Head of caudate nucleus (tissue), 42 donors: ENCODE measurements at regions not wholly inside any gene's neighbourhood (a gene's known extent, or its start where the extent isn't known, plus 50 kb on each side); places are given as distances from the start of the nearest gene placed in this dataset.

Source experiments
- DNase-seq, 42 donors: peaks; one replicate each; pipeline versions ENCODE4 v3.0.0 to v3.0.0-alpha.2; 2020 to 2021; ENCODE audit warnings: mixed read lengths in 7 of 42
- intact Hi-C: fragments of 100-400 bp; cut with DNase I; formaldehyde crosslinking; loops from one replicate; pipeline ENCODE4 v1.15.0; 2022

DNA sequence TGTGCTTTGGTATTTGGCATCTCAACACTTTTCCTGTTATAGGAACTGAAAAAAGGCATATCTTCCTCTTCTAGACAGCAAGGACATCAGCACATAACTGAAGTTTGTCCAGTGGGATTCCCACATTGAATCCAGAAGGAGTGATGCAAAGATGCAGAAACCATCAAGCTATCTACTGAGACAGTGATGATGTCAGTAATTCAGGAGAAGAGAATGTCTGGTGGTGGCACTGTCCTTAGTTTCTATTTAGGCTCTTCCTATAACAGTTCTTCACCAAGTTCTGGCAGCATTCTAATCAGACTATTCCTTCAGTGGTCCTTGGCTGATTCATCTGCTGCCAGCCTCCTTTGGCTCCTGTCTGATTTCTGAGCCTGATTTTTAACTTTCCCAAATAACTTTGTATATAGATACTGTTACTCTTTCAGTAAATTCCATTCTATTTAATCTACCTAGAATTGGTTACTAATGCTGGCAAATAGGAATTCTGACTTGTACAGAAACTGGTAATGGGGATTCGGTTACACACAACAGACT, 56.6 kb upstream of the AGPS start:
- intact Hi-C loops = loop anchor here (2.0 to 10.0 kb wide), 4 partner anchors 71 to 386 kb away; partner anchors contain the start of gene NFE2L2
- no peak for DNase-seq

- intact Hi-C loops = loop anchor here (5.0 to 10.0 kb wide), 3 partner anchors 79 to 384 kb away; no protein-coding TSS in a partner anchor
- DNase-seq = no peak
Measured at GRCh38 chr2:177338177-177338721, 54.3 kb upstream of the AGPS start.

- intact Hi-C loops = no loop called here
- DNase-seq = no peak
Measured at GRCh38 chr2:177340158-177340557, 52.4 kb upstream of the AGPS start.

GRCh38 chr2:177342736-177343135, 49.8 kb upstream of the AGPS start:
- no peak for DNase-seq
- intact Hi-C loops = no loop called here
